ENCODE measurements at regions not wholly inside any gene's neighbourhood (a gene's known extent, or its start where the extent isn't known, plus 50 kb on each side); places are given as distances from the start of the nearest gene placed in this dataset.

GRCh38 chr2:160730296-160730995 lies 236.8 kb upstream of the RBMS1 start:
- Histone ChIP-seq H3K36me3 (ENCODE audit: insufficient read depth, low read length) (no peaks in the 10 kb centered on the region), H3K27me3 (ENCODE audit: insufficient read depth, low read length) (no peaks in the 10 kb centered on the region), H3K4me3 (ENCODE audit: low read length in 2 of 2) (no peak overlapping the region), H3K4me1 (ENCODE audit: insufficient read depth, low read length) (no peaks in the 10 kb centered on the region), H3K9me3 (ENCODE audit: control insufficient read depth in 1 of 2, low read length in 2 of 2) (no peaks in the 10 kb centered on the region), H3K27ac (ENCODE audit: low read depth, low read length) (no peak overlapping the region)
- intact Hi-C loops (cut with micrococcal nuclease), result no loop called here
- Mint-ChIP-seq H3K27me3 (peaks cover 1 to 2% of the 10 kb centered on the region in 2 donors), H3K4me3 (no peak overlapping the region), H3K27ac (no peak overlapping the region), H3K36me3 (no peaks in the 10 kb centered on the region), H3K4me1 (no peaks in the 10 kb centered on the region), H3K9me3 (peaks cover 0 to 5% (median 0%) of the 10 kb centered on the region in 8 donors)
- CTCF ChIA-PET (ENCODE audit: partially characterized antibody), result interaction anchor here (1.6 kb wide), 1 partner anchor 15 kb away, joined by 3 read pairs; no protein-coding TSS in a partner anchor
- POLR2A ChIA-PET (ENCODE audit: partially characterized antibody), result no interaction called here
- no peak for DNase-seq

- Mint-ChIP-seq H3K9me3 (no peaks in the 10 kb centered on the region), H3K4me1 (no peaks in the 10 kb centered on the region), H3K27ac (no peak overlapping the region), H3K27me3 (peaks cover 1 to 2% of the 10 kb centered on the region in 2 donors), H3K4me3 (no peak overlapping the region), H3K36me3 (no peaks in the 10 kb centered on the region)
- ChIA-PET POLR2A (ENCODE audit: partially characterized antibody) (no interaction called here), CTCF (ENCODE audit: partially characterized antibody) (no interaction called here)
- Histone ChIP-seq H3K36me3 (ENCODE audit: insufficient read depth, low read length) (no peaks in the 10 kb centered on the region), H3K4me3 (ENCODE audit: low read length in 2 of 2) (no peak overlapping the region), H3K27ac (ENCODE audit: low read depth, low read length) (no peak overlapping the region), H3K27me3 (ENCODE audit: insufficient read depth, low read length) (no peaks in the 10 kb centered on the region), H3K9me3 (ENCODE audit: control insufficient read depth in 1 of 2, low read length in 2 of 2) (no peaks in the 10 kb centered on the region), H3K4me1 (ENCODE audit: insufficient read depth, low read length) (no peaks in the 10 kb centered on the region)
- intact Hi-C loops (cut with micrococcal nuclease), result no loop called here
- DNase-seq, result no peak
Observed at GRCh38 chr2:160731415-160731814, 237.8 kb upstream of the RBMS1 start.

GRCh38 chr2:160731856-160732255 lies 238.2 kb upstream of the RBMS1 start:
- no peak for DNase-seq
- no peaks in the 10 kb centered on the region for H3K9me3 Mint-ChIP-seq
- no peaks in the 10 kb centered on the region for H3K9me3 ChIP-seq (ENCODE audit: control insufficient read depth in 1 of 2, low read length in 2 of 2)
- no peaks in the 10 kb centered on the region for H3K4me1 ChIP-seq (ENCODE audit: insufficient read depth, low read length)
- ChIA-PET CTCF (ENCODE audit: partially characterized antibody) (no interaction called here), POLR2A (ENCODE audit: partially characterized antibody) (no interaction called here)
- no peak overlapping the region for H3K4me3 Mint-ChIP-seq
- H3K27me3 ChIP-seq (ENCODE audit: insufficient read depth, low read length), result no peaks in the 10 kb centered on the region
- no peak overlapping the region for H3K27ac ChIP-seq (ENCODE audit: low read depth, low read length)
- H3K27ac Mint-ChIP-seq, result no peak overlapping the region
- no peaks in the 10 kb centered on the region for H3K36me3 ChIP-seq (ENCODE audit: insufficient read depth, low read length)
- H3K36me3 Mint-ChIP-seq, result no peaks in the 10 kb centered on the region
- no peaks in the 10 kb centered on the region for H3K4me1 Mint-ChIP-seq
- intact Hi-C loops (cut with micrococcal nuclease), result no loop called here
- H3K4me3 ChIP-seq (ENCODE audit: low read length in 2 of 2), result no peak overlapping the region
- peaks cover 0 to 2% of the 10 kb centered on the region in 2 donors for H3K27me3 Mint-ChIP-seq

- no peaks in the 10 kb centered on the region for H3K9me3 Mint-ChIP-seq
- H3K27ac Mint-ChIP-seq, result no peak overlapping the region
- Histone ChIP-seq H3K4me3 (ENCODE audit: low read length in 2 of 2) (no peak overlapping the region), H3K27ac (ENCODE audit: low read depth, low read length) (no peak overlapping the region), H3K9me3 (ENCODE audit: control insufficient read depth in 1 of 2, low read length in 2 of 2) (no peaks in the 10 kb centered on the region), H3K27me3 (ENCODE audit: insufficient read depth, low read length) (no peaks in the 10 kb centered on the region), H3K4me1 (ENCODE audit: insufficient read depth, low read length) (no peaks in the 10 kb centered on the region), H3K36me3 (ENCODE audit: insufficient read depth, low read length) (no peaks in the 10 kb centered on the region)
- intact Hi-C loops (cut with micrococcal nuclease), result no loop called here
- no peaks in the 10 kb centered on the region for H3K4me1 Mint-ChIP-seq
- H3K27me3 Mint-ChIP-seq, result no peaks in the 10 kb centered on the region
- POLR2A ChIA-PET (ENCODE audit: partially characterized antibody), result no interaction called here
- DNase-seq, result no peak
- no peak overlapping the region for H3K4me3 Mint-ChIP-seq
- CTCF ChIA-PET (ENCODE audit: partially characterized antibody), result no interaction called here
- no peaks in the 10 kb centered on the region for H3K36me3 Mint-ChIP-seq
Observed at GRCh38 chr2:160735696-160736095, 242.1 kb upstream of the RBMS1 start.

DNA sequence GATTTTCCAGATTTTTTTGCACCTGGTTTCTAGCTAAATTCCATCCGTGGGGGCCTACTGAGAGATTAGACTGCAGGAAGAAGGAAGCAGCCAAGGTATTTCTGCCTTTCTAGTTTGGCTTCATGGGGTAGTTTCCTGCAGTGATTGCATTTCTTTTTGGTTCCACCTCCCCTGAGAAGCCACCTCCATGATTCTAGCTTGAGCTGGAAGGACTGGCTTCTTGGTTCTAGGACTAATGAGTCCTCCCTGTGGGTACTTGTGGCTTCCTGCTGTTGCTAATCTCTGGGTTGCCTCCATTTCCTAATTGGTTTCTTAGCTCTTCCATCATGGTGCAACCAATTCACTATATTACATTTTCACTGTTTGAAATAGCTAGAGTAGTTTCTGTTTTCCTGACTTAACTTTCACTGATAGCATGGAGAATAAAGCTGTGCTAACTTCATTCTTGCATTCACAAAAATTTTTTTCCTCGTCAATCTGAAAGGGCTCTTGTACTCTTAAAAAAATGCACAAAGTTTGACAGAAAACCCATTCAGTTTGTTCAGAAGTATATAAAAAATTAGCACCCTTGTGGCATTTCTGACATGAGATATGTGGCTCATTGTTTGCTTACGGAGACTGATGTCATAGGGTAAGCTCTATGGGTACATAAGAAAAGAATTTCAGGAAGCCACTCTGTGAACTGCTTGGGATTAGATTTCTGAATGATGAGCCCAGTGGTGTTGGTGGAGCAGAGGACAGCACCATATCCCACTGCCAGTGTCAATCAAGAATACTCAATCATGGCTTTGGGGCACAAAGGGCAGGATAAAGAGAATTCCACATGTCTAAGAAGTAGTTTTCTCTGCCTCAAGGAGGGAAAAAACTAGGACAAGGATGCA lies 242.8 kb upstream of the RBMS1 start:
- no peak overlapping the region for H3K4me3 Mint-ChIP-seq
- intact Hi-C loops (cut with micrococcal nuclease), result no loop called here
- Histone ChIP-seq H3K27ac (ENCODE audit: low read depth, low read length) (no peak overlapping the region), H3K27me3 (ENCODE audit: insufficient read depth, low read length) (no peaks in the 10 kb centered on the region), H3K9me3 (ENCODE audit: control insufficient read depth in 1 of 2, low read length in 2 of 2) (no peaks in the 10 kb centered on the region), H3K36me3 (ENCODE audit: insufficient read depth, low read length) (no peaks in the 10 kb centered on the region), H3K4me1 (ENCODE audit: insufficient read depth, low read length) (no peaks in the 10 kb centered on the region), H3K4me3 (ENCODE audit: low read length in 2 of 2) (no peak overlapping the region)
- no peaks in the 10 kb centered on the region for H3K27me3 Mint-ChIP-seq
- no peaks in the 10 kb centered on the region for H3K9me3 Mint-ChIP-seq
- ChIA-PET CTCF (ENCODE audit: partially characterized antibody) (no interaction called here), POLR2A (ENCODE audit: partially characterized antibody) (no interaction called here)
- DNase-seq, result no peak
- no peaks in the 10 kb centered on the region for H3K4me1 Mint-ChIP-seq
- no peaks in the 10 kb centered on the region for H3K36me3 Mint-ChIP-seq
- H3K27ac Mint-ChIP-seq, result no peak overlapping the region

DNA sequence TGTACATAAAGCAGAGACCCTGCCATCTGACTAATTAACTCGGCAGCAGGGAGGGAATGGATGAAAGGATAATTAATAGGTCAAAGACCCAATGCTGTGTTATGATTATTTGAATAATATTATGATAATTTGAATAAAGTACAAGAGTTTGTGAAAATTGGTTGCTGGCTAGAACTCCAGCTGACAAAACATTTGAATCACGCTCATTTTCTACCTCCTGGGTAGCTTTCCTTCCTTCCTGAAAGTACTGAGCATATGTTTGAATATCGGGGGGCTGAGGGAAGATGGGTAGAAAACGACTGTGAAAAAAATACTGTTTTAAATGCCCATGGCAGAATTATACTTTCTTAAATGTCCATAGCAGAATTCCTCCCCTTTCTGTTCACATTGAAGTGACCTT lies 243.6 kb upstream of the RBMS1 start:
- POLR2A ChIA-PET (ENCODE audit: partially characterized antibody), result no interaction called here
- H3K27me3 Mint-ChIP-seq, result no peaks in the 10 kb centered on the region
- Histone ChIP-seq H3K9me3 (ENCODE audit: control insufficient read depth in 1 of 2, low read length in 2 of 2) (no peaks in the 10 kb centered on the region), H3K4me1 (ENCODE audit: insufficient read depth, low read length) (no peaks in the 10 kb centered on the region), H3K27me3 (ENCODE audit: insufficient read depth, low read length) (no peaks in the 10 kb centered on the region), H3K27ac (ENCODE audit: low read depth, low read length) (no peak overlapping the region), H3K36me3 (ENCODE audit: insufficient read depth, low read length) (no peaks in the 10 kb centered on the region), H3K4me3 (ENCODE audit: low read length in 2 of 2) (no peak overlapping the region)
- no peak for DNase-seq
- H3K9me3 Mint-ChIP-seq, result no peaks in the 10 kb centered on the region
- CTCF ChIA-PET (ENCODE audit: partially characterized antibody), result no interaction called here
- H3K36me3 Mint-ChIP-seq, result no peaks in the 10 kb centered on the region
- H3K4me3 Mint-ChIP-seq, result no peak overlapping the region
- no peak overlapping the region for H3K27ac Mint-ChIP-seq
- no peaks in the 10 kb centered on the region for H3K4me1 Mint-ChIP-seq
- intact Hi-C loops (cut with micrococcal nuclease), result no loop called here

GRCh38 chr2:160741271-160741670 lies 247.7 kb upstream of the RBMS1 start:
- no peak for DNase-seq
- POLR2A ChIA-PET (ENCODE audit: partially characterized antibody), result no interaction called here
- H3K27ac ChIP-seq (ENCODE audit: low read depth, low read length), result no peak overlapping the region
- no peaks in the 10 kb centered on the region for H3K27me3 ChIP-seq (ENCODE audit: insufficient read depth, low read length)
- no peaks in the 10 kb centered on the region for H3K9me3 ChIP-seq (ENCODE audit: control insufficient read depth in 1 of 2, low read length in 2 of 2)
- H3K4me1 ChIP-seq (ENCODE audit: insufficient read depth, low read length), result no peaks in the 10 kb centered on the region
- Mint-ChIP-seq H3K9me3 (peaks cover 0 to 1% (median 0%) of the 10 kb centered on the region in 8 donors), H3K27me3 (peaks cover 0 to 5% of the 10 kb centered on the region in 2 donors), H3K36me3 (no peaks in the 10 kb centered on the region), H3K4me3 (no peak overlapping the region), H3K4me1 (no peaks in the 10 kb centered on the region), H3K27ac (no peak overlapping the region)
- no peak overlapping the region for H3K4me3 ChIP-seq (ENCODE audit: low read length in 2 of 2)
- intact Hi-C loops (cut with micrococcal nuclease), result no loop called here
- H3K36me3 ChIP-seq (ENCODE audit: insufficient read depth, low read length), result no peaks in the 10 kb centered on the region
- CTCF ChIA-PET (ENCODE audit: partially characterized antibody), result no interaction called here

Measured in CD4-positive, alpha-beta memory T cell (primary cell).